ENCODE measurements at regions not wholly inside any gene's neighbourhood (a gene's known extent, or its start where the extent isn't known, plus 50 kb on each side); places are given as distances from the start of the nearest gene placed in this dataset.

DNA sequence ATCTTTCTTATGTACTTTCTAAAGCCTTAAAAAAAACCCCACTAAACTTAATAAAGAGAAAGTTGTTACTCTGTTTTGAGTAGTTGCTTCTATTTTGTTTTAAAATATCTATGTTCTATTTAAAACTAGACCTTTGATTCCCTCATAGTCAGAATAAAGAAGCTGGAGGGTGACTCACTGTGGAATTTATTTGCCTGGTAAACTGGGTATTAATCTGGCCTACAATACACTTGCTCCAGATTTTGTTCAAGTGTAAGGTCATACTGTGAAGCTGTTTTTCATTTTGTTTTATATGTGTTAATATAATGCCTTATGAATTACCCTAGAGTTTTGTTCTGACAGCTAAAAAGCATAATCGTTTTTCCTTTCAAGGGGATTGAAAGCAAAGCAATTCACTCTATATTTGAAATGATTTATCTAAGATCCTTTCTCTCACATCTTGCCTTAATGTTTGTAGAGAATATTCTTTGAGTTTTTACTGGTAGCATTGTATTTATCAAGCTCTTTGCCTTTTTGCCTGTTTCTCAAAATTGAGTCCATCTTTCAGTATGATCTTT lies 277.4 kb upstream of the PITX2 start:
- H3K36me3 ChIP-seq (ENCODE audit: control insufficient read depth, insufficient read depth, low read length) = no peaks in the 10 kb centered on the region
- DNase-seq = no peak
- no peaks in the 10 kb centered on the region for H3K9me3 ChIP-seq (ENCODE audit: control insufficient read depth, low read length)
- no peaks in the 10 kb centered on the region for H3K27me3 ChIP-seq (replicated peaks; ENCODE audit: control insufficient read depth, insufficient read depth, low read length, poor library complexity, severe bottlenecking)
- no peak overlapping the region for H3K27ac ChIP-seq (ENCODE audit: insufficient read depth, low read length, poor library complexity, severe bottlenecking)
- H3K4me3 ChIP-seq (ENCODE audit: insufficient read depth, low read depth, low read length, poor library complexity, severe bottlenecking) = no peak overlapping the region
- H3K4me1 ChIP-seq (ENCODE audit: control insufficient read depth, insufficient read depth, low read length, poor library complexity, severe bottlenecking) = no peaks in the 10 kb centered on the region

DNA sequence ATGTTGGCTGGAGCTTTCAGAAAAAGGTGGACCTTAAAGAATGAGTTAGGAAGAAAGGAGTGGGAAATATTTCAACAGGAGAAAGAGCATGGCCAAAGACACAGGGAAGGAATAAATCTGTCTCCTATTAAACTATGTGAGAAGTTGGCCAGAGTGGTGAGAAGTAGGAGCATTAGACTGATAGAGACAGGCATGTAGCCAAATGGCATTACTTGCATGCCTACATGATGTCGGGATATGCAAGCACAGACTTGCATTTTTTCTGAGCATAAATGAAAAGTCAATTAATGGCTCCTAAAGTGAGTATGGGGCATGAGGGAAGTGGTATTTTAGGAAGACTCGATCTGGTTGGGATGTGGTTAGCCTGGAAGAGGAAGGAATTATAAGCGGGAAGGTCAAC lies 279.6 kb upstream of the PITX2 start:
- no peak overlapping the region for H3K27ac ChIP-seq (ENCODE audit: insufficient read depth, low read length, poor library complexity, severe bottlenecking)
- H3K4me3 ChIP-seq (ENCODE audit: insufficient read depth, low read depth, low read length, poor library complexity, severe bottlenecking) = no peak overlapping the region
- no peaks in the 10 kb centered on the region for H3K27me3 ChIP-seq (replicated peaks; ENCODE audit: control insufficient read depth, insufficient read depth, low read length, poor library complexity, severe bottlenecking)
- no peak for DNase-seq
- H3K9me3 ChIP-seq (ENCODE audit: control insufficient read depth, low read length) = no peaks in the 10 kb centered on the region
- H3K4me1 ChIP-seq (ENCODE audit: control insufficient read depth, insufficient read depth, low read length, poor library complexity, severe bottlenecking) = no peaks in the 10 kb centered on the region
- H3K36me3 ChIP-seq (ENCODE audit: control insufficient read depth, insufficient read depth, low read length) = no peaks in the 10 kb centered on the region

DNA sequence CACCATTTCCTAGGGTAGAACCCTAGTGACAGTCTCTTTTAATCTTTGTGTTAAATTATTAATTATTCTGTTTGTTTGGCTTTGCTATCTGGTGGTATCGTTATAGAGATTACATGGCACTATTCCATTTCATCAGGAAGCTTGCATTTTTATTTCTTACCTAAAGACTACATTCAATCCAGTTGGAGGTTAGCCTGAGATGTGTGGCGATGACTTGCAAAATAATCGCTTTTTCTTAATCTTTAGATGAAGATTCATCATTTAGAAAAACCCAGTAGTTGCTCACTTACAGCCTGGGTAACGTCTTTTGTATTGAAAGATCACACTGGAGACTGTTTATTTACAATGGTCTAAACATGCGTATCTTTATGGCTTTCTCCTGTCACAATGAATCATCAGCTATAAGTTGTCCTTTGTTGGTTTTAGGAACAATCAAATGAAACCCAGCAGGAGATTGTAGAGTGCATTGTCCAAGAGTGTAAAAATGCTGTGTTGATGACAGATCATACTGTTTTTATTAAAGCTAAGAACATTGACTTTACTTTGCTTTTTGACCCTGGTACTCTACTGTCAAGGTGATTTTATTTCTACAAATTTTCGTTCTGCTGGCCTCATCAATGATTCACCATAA lies 281.7 kb upstream of the PITX2 start:
- H3K4me1 ChIP-seq (ENCODE audit: control insufficient read depth, insufficient read depth, low read length, poor library complexity, severe bottlenecking) = no peaks in the 10 kb centered on the region
- no peaks in the 10 kb centered on the region for H3K9me3 ChIP-seq (ENCODE audit: control insufficient read depth, low read length)
- no peaks in the 10 kb centered on the region for H3K36me3 ChIP-seq (ENCODE audit: control insufficient read depth, insufficient read depth, low read length)
- no peak for DNase-seq
- H3K27me3 ChIP-seq (replicated peaks; ENCODE audit: control insufficient read depth, insufficient read depth, low read length, poor library complexity, severe bottlenecking) = no peaks in the 10 kb centered on the region
- H3K4me3 ChIP-seq (ENCODE audit: insufficient read depth, low read depth, low read length, poor library complexity, severe bottlenecking) = no peak overlapping the region
- H3K27ac ChIP-seq (ENCODE audit: insufficient read depth, low read length, poor library complexity, severe bottlenecking) = no peak overlapping the region

DNA sequence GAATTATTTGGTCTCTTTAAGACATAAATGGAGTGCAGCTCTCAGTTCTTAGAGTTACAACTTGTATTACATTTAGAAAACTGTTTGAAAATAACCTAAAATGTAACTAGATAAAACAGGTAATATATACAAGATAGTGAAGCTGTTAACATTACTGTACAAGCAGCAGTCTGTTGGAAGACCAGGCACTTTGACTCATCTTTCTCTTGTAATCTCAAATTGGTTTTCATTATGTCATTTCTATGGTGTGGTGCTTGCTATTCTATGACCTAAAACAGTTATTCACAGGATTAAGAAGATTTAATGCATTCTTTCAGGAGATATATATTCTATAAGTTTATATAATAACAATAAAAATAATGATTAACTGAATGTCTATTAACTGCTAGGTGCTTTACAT lies 282.5 kb upstream of the PITX2 start:
- no peaks in the 10 kb centered on the region for H3K36me3 ChIP-seq (ENCODE audit: control insufficient read depth, insufficient read depth, low read length)
- no peaks in the 10 kb centered on the region for H3K9me3 ChIP-seq (ENCODE audit: control insufficient read depth, low read length)
- DNase-seq = no peak
- H3K4me1 ChIP-seq (ENCODE audit: control insufficient read depth, insufficient read depth, low read length, poor library complexity, severe bottlenecking) = no peaks in the 10 kb centered on the region
- no peak overlapping the region for H3K4me3 ChIP-seq (ENCODE audit: insufficient read depth, low read depth, low read length, poor library complexity, severe bottlenecking)
- H3K27ac ChIP-seq (ENCODE audit: insufficient read depth, low read length, poor library complexity, severe bottlenecking) = no peak overlapping the region
- H3K27me3 ChIP-seq (replicated peaks; ENCODE audit: control insufficient read depth, insufficient read depth, low read length, poor library complexity, severe bottlenecking) = no peaks in the 10 kb centered on the region

DNA sequence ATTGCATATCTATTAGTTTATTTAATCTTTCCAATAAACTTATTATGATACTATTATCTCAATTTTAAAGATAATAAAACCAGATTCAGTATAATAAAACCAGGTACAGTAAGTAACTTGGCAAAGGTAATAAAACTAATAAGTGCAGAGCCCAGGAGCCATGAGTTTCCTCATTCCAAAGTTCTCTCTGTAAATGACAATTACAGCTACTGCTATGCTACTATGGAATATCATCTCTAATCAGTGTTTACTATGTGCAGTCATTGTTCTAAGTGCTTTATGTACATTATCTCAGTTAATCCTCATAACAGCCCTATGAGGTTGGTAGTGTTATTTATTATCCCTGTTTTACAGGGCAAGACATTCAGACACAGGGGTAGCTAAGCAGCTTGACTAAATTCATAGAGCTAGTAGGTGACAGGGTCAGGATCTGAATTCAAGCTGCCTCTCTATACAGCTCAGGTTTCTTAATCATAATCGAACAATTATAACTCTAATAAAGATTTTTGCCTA lies 285.0 kb upstream of the PITX2 start:
- no peaks in the 10 kb centered on the region for H3K9me3 ChIP-seq (ENCODE audit: control insufficient read depth, low read length)
- H3K27me3 ChIP-seq (replicated peaks; ENCODE audit: control insufficient read depth, insufficient read depth, low read length, poor library complexity, severe bottlenecking) = no peaks in the 10 kb centered on the region
- DNase-seq = no peak
- H3K36me3 ChIP-seq (ENCODE audit: control insufficient read depth, insufficient read depth, low read length) = no peaks in the 10 kb centered on the region
- H3K27ac ChIP-seq (ENCODE audit: insufficient read depth, low read length, poor library complexity, severe bottlenecking) = no peak overlapping the region
- no peak overlapping the region for H3K4me3 ChIP-seq (ENCODE audit: insufficient read depth, low read depth, low read length, poor library complexity, severe bottlenecking)
- H3K4me1 ChIP-seq (ENCODE audit: control insufficient read depth, insufficient read depth, low read length, poor library complexity, severe bottlenecking) = no peaks in the 10 kb centered on the region

DNA sequence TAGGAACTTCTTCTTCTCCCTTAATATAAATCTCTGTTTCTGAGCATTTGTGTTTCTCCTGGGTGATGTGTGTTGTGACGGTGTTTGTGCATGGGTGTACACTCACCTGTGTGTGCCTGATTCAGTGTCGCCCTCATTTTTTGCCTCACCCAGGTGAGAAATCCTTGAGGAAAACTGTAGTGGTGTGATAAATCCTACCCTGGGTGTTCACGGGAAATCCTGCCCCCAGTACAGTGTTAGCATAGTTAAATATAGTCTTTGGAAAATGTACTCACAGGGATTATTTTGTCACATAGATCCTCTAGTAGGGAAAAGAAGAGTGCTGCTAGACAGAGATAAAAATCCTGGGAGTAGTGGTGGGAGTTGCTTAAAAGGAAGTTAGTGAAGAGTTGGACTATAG lies 291.9 kb upstream of the PITX2 start:
- no peaks in the 10 kb centered on the region for H3K36me3 ChIP-seq (ENCODE audit: control insufficient read depth, insufficient read depth, low read length)
- no peak overlapping the region for H3K4me3 ChIP-seq (ENCODE audit: insufficient read depth, low read depth, low read length, poor library complexity, severe bottlenecking)
- no peaks in the 10 kb centered on the region for H3K9me3 ChIP-seq (ENCODE audit: control insufficient read depth, low read length)
- H3K27me3 ChIP-seq (replicated peaks; ENCODE audit: control insufficient read depth, insufficient read depth, low read length, poor library complexity, severe bottlenecking) = no peaks in the 10 kb centered on the region
- H3K27ac ChIP-seq (ENCODE audit: insufficient read depth, low read length, poor library complexity, severe bottlenecking) = no peak overlapping the region
- H3K4me1 ChIP-seq (ENCODE audit: control insufficient read depth, insufficient read depth, low read length, poor library complexity, severe bottlenecking) = no peaks in the 10 kb centered on the region
- no peak for DNase-seq

DNA sequence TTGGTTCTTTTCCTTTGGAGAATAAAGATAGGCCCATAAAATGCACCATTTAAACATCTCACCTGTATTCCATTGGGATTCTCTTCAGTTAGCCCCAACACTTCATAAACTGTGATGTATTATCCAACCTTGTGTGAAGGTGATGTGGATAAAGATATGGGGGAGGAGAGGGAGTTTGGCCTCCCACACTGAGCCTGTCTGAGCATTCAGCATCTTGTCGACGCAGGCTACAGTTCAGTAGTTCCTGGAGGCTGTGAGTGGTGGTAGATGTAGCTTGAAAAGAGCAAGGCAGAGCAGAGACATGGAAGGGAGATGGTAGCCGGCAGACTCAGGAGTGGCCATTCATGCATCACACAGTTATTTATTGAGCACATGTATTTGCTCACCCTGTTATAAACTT lies 292.4 kb upstream of the PITX2 start:
- Histone ChIP-seq H3K27me3 (replicated peaks; ENCODE audit: control insufficient read depth, insufficient read depth, low read length, poor library complexity, severe bottlenecking) (no peaks in the 10 kb centered on the region), H3K36me3 (ENCODE audit: control insufficient read depth, insufficient read depth, low read length) (no peaks in the 10 kb centered on the region), H3K4me3 (ENCODE audit: insufficient read depth, low read depth, low read length, poor library complexity, severe bottlenecking) (no peak overlapping the region), H3K9me3 (ENCODE audit: control insufficient read depth, low read length) (no peaks in the 10 kb centered on the region), H3K27ac (ENCODE audit: insufficient read depth, low read length, poor library complexity, severe bottlenecking) (no peak overlapping the region), H3K4me1 (ENCODE audit: control insufficient read depth, insufficient read depth, low read length, poor library complexity, severe bottlenecking) (no peaks in the 10 kb centered on the region)
- DNase-seq = no peak

DNA sequence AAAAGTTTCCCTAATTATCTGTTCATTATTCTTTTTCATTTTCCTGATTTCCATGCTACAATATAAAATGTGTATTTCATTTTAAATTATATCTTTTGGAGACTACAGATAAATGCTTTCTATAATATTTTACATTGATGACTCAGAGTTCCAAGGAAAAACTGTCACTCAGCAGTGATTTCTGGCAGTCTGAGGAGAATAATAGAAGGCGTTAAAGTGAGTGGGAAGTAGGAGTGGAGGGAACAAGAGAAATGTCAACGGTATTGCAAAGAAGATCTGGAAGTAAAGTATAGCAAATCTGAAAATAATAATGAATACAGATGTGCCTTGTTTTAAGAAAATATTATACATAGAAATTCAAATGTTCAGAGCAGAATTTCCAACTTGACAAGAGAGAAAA lies 293.6 kb upstream of the PITX2 start:
- Histone ChIP-seq H3K36me3 (ENCODE audit: control insufficient read depth, insufficient read depth, low read length) (no peaks in the 10 kb centered on the region), H3K27ac (ENCODE audit: insufficient read depth, low read length, poor library complexity, severe bottlenecking) (no peak overlapping the region), H3K27me3 (replicated peaks; ENCODE audit: control insufficient read depth, insufficient read depth, low read length, poor library complexity, severe bottlenecking) (no peaks in the 10 kb centered on the region), H3K9me3 (ENCODE audit: control insufficient read depth, low read length) (no peaks in the 10 kb centered on the region), H3K4me1 (ENCODE audit: control insufficient read depth, insufficient read depth, low read length, poor library complexity, severe bottlenecking) (no peaks in the 10 kb centered on the region), H3K4me3 (ENCODE audit: insufficient read depth, low read depth, low read length, poor library complexity, severe bottlenecking) (no peak overlapping the region)
- no peak for DNase-seq

DNA sequence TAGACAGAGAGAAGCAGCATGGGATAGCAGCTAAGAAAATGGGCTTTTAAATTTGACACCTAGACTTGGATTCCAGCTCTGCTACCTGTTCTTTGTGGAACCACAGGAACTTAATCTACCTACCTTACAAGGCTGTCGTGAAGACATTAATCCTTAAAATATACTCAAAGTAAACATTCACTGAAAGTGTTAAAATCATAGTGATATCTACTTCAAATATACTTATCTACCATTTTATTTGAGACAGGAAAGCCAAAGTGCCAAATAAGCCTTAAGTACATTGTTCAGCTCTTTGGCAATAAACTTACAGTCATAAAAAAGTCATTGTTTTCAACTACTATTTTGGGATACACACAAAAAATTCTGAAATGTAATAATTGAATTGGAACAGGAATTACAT lies 295.0 kb upstream of the PITX2 start:
- H3K36me3 ChIP-seq (ENCODE audit: control insufficient read depth, insufficient read depth, low read length) = no peaks in the 10 kb centered on the region
- H3K9me3 ChIP-seq (ENCODE audit: control insufficient read depth, low read length) = no peaks in the 10 kb centered on the region
- H3K27me3 ChIP-seq (replicated peaks; ENCODE audit: control insufficient read depth, insufficient read depth, low read length, poor library complexity, severe bottlenecking) = no peaks in the 10 kb centered on the region
- no peak for DNase-seq
- no peak overlapping the region for H3K4me3 ChIP-seq (ENCODE audit: insufficient read depth, low read depth, low read length, poor library complexity, severe bottlenecking)
- H3K4me1 ChIP-seq (ENCODE audit: control insufficient read depth, insufficient read depth, low read length, poor library complexity, severe bottlenecking) = no peaks in the 10 kb centered on the region
- no peak overlapping the region for H3K27ac ChIP-seq (ENCODE audit: insufficient read depth, low read length, poor library complexity, severe bottlenecking)

DNA sequence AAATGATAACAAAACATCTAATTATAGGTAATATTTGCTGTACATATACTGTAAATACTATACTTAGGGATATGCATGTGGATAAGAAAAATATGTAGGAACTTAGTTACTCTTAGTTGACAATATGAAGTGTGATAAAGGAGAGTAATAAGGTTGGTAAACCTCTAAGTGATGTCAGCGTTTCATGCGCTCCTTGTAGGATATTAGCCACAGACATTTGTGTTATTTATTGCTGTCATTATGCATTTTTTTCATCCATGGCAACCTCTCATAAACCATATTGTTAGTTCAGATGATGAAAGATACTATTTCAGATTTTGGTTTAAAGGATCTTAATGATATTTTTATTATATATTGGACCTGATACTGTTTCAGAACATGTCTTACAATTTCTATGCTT lies 298.1 kb upstream of the PITX2 start:
- Histone ChIP-seq H3K4me3 (ENCODE audit: insufficient read depth, low read depth, low read length, poor library complexity, severe bottlenecking) (no peak overlapping the region), H3K4me1 (ENCODE audit: control insufficient read depth, insufficient read depth, low read length, poor library complexity, severe bottlenecking) (no peaks in the 10 kb centered on the region), H3K36me3 (ENCODE audit: control insufficient read depth, insufficient read depth, low read length) (no peaks in the 10 kb centered on the region), H3K27ac (ENCODE audit: insufficient read depth, low read length, poor library complexity, severe bottlenecking) (no peak overlapping the region), H3K9me3 (ENCODE audit: control insufficient read depth, low read length) (no peaks in the 10 kb centered on the region), H3K27me3 (replicated peaks; ENCODE audit: control insufficient read depth, insufficient read depth, low read length, poor library complexity, severe bottlenecking) (no peaks in the 10 kb centered on the region)
- no peak for DNase-seq
